C1 segment of cervical spinal cord (tissue), 14 donors: ENCODE measurements at regions not wholly inside any gene's neighbourhood (a gene's known extent, or its start where the extent isn't known, plus 50 kb on each side); places are given as distances from the start of the nearest gene placed in this dataset.
"Not testable (repeated sequence)": the region's sequence is repeated elsewhere in the genome, so short reads cannot be mapped to it uniquely, and the experiment has no call there.

Source experiments
- DNase-seq, 14 donors: peaks; one replicate each; lab custom pipeline; 2025; lab: John Stamatoyannopoulos, UW

DNA sequence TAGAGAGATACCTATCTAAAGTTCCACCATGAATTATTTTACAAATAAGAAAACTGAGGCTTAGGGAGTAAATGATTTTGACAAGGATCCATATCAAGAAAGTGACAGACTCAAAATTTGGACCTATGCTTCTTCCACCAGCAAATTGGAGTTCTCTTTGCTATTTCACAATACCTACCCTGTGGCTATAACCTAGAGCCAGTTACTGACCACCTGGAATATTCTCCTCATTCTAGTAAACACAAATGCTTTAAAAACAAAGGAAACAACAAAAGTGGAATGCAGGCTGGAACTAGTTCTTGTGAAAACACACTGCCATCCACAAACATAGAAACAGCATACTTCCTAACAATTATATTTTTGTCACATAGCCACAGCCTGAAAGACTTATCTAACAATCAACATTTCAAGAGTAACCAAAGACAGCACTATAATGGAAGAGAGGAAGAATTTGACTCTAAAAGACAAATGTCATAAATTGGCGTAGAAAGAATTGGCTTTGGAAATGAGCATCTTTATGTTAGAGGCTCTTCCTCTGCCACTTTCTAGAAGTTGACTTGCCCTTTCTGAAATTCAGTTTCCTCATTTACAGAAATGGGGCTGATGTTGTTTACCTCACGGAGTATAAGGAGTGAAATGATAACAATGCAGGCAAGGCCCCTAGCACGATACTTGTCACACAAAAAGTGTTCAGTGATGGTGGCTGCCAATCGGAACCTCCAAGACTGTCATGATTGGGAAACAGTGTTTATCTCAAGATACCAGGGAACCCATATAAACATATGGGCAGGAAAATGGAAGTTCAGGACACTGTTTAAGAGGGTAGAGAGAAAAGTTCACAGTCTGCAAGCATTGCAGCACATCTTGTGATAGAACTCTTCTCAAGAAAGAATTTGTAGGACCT, 138.6 kb upstream of the LGR5 start:
- DNase-seq = no peak

- no peak for DNase-seq
Measured at GRCh38 chr12:71299541-71300376, 139.8 kb upstream of the LGR5 start.

DNA sequence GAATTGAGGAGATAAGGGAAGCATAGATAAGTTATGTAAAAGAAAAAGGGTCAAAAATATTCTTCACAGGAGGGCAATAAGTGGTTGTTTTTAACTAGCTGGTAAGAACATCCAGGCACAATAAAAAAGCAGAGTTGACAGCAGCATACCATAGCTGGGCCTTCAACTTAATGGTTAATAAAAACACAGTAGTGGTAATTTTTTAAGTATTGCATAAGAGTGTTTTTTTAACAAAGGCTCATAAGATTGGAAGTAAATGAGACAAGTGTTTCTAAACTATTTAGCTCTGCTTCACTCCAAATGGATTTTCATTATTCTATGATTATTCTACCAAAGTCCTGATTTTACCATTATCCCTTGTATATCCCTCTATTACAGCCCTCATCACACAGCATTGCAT, 140.1 kb upstream of the TSPAN8 start:
- DNase-seq = no peak

- DNase-seq = no peak
Measured at GRCh38 chr12:71295953-71296352, 138.2 kb upstream of the TSPAN8 start.

DNA sequence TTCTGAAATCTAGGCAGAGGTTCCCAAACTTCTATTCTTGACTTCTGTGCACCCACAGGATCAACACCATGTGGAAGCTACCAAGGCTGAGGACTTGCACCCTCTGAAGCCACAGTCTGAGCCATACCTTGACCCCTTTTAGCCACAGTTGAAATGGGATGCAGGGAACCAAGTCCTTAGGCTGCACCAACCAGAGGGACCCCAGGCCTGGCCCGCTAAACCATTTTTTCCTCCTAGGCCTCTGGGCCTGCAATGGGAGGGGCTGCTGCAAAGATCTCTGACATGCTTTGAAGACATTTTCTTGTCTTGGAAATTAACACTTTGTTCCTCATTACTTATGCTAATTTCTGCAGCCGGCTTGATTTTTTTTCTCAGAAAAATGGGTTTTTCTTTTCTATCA, 133.9 kb upstream of the TSPAN8 start:
- no peak for DNase-seq

GRCh38 chr12:71283883-71284282, 126.1 kb upstream of the TSPAN8 start:
- DNase-seq = no peak

DNA sequence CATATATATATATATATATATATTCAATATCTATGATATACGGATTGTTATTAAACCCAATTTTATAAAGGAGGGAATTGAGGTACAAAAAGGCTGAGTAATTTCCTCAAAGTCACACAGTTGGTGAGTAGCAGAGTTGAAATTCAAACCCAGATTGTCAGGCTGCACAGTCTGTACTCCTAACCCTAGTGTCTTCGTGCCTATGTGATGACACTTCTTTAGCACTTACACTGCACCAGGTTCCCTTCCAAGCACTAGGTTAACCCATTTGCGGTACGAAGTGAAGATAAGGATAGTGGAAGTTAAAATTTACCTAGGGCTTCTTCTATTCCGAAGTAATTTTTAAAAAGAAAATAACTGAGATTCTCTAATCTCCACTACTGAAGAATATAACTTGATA, 125.1 kb upstream of the TSPAN8 start:
- DNase-seq = no peak

- DNase-seq = no peak
Measured at GRCh38 chr12:71282020-71282419, 124.2 kb upstream of the TSPAN8 start.

DNA sequence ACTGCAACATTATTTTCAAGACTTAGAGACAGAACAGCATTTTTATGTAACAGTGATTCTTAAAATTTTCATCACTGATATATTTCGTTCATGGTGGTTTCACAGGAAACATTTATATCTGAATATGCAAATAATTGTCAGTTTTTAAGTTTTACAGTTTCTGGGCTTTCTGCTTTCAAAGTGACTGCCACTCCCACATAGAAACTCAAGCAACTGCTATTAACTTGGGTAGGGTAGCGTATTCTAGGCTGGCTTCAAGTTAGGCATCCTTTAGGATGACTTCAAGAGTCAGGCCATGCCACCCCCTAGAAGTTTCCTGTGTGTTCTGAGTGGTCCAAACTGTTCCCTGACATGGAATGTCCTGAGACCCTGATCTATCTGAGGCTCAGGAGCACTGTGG, 123.6 kb upstream of the TSPAN8 start:
- DNase-seq = no peak

GRCh38 chr12:71277866-71278265, 120.1 kb upstream of the TSPAN8 start:
- DNase-seq = no peak

- DNase-seq = no peak
Measured at GRCh38 chr12:71276541-71276940, 118.7 kb upstream of the TSPAN8 start.

DNA sequence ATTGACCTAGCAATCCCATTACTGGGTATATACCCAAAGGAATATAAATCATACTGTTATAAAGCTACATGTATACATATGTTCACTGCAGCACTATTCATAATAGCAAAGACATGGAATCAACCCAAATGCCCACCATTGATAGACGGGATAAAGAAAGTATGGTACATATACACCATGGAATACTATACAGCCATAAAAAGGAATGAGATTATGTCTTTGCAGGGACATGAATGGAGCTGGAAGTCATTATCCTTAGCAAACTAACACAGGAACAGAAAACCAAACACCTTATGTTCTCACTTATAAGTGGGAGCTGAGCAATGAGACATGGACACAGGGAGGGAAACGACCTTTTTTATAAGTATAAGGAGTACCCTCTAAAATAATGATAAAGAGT, 113.0 kb upstream of the TSPAN8 start:
- DNase-seq = not testable (repeated sequence)

GRCh38 chr12:71270057-71270456, 112.3 kb upstream of the TSPAN8 start:
- DNase-seq = no peak

DNA sequence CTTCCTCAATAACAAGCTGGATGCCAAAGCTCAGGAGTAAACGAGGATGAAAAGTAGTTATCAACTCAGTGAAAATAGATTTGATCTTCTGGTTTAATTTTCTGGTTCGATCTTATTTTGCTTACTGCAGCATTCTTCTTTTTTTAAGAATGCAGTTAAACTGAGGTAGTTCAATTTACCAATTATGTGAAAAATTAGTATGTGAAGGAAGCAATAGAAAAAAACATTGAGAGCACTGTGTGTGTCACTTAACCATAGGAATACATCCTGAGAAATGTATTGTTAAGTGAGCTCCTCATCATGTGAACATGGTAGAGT, 111.4 kb upstream of the TSPAN8 start:
- no peak for DNase-seq

DNA sequence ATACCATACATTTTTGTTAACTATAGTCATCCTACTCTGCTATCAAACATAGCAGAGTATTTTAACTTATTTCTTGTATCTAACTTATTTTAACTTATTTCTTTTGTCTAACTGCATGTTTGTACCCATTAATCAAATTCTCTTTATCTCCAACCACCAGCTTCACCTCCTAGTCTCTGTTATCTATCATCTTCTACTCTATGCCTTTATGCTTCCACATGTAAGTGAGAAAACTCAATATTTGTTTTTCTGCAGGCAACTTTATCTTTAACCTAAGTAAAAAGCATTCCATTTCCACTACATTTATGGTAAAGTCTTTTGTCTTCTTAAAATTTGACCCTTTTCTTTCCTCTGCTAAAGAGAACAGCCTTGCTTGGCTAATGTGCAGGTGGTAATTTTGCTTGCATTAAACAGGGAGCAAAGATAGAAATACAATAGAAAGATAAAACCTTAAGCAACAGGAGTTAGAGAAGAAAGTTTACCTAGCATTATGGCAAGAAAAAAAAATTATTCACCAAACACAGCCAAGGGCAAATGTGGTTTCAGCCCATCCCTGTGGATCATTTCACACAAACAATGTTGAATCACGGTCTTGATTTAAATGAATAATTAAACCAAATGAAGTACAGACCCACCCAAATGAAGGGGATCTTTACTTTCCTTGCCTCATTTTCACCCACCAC, 110.9 kb upstream of the TSPAN8 start:
- DNase-seq = no peak

DNA sequence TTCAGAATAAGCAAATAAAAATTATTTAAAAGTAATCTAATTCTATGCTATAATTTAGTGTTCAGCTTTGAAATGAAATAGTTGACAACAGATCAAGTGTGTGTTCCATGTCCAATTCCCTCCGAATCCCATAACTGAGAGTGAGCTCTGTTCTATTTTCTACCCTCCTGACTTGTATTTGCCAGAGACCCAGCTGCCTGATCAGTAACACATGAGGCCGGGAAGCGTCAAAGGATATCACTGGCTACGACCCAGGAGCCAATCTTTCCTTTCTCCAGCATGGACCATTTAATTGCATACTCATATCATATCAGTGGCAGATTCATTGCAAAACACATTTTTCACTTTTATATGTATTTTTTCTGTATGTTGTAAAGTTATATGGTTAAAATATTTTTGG, 108.8 kb upstream of the TSPAN8 start:
- DNase-seq = no peak

DNA sequence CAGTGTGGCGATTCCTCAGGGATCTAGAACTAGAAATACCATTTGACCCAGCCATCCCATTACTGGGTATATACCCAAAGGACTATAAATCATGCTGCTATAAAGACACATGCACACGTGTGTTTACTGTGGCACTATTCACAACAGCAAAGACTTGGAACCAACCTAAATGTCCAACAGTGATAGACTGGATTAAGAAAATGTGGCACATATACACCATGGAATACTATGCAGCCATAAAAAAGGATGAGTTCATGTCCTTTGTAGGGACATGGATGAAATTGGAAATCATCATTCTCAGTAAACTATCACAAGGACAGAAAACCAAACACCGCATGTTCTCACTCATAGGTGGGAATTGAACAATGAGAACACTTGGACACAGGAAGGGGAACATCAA, 107.9 kb upstream of the TSPAN8 start:
- not testable (repeated sequence) for DNase-seq

DNA sequence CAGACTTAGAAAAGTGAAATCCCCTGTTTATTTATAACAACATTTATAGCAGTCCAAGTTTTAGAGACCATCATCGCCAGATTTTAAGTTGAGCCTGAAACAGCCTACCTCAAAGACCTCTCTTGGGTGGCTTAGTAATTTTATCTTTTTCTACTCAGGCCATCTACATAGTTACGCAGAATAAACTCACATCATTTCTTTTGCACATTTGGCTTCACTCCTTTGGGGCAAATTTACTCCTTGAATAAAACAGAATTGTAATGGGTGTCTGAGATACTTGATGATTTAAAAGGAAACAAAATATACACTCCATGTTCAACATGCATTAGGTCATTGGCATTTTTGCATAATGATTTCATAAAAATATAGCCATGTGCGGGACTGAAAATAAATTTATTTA, 104.7 kb upstream of the TSPAN8 start:
- DNase-seq = no peak

- DNase-seq = no peak
Measured at GRCh38 chr12:71252473-71252872, 94.7 kb upstream of the TSPAN8 start.

DNA sequence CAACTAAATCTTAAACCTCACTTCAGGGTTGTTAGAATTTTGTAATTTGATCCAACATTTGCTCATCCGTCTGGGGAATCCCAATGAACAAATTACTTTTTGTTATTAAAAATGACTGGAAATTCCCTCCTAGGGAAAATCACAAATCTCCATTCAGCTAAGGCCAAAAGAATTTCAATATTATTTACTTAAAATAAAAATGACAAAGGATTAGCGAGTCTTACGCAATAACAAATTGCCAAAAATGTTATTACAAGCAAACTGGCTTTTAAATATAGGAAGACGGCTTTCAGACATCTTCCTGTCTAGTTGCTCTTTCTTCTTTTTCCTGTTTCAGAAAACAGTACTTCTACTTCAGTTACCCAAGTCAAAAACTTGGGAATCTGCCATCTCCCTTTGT, 92.4 kb upstream of the TSPAN8 start:
- no peak for DNase-seq

GRCh38 chr12:71243370-71243769, 85.6 kb upstream of the TSPAN8 start:
- no peak for DNase-seq

- no peak for DNase-seq
Measured at GRCh38 chr12:71242511-71242910, 84.7 kb upstream of the TSPAN8 start.
